ENCODE measurements at regions not wholly inside any gene's neighbourhood (a gene's known extent, or its start where the extent isn't known, plus 50 kb on each side); places are given as distances from the start of the nearest gene placed in this dataset.

GRCh38 chr5:112625246-112625645 lies 112.4 kb upstream of the APC start:
- no peak for TF ChIP-seq CTCF (IDR thresholded peaks at IDR 0.05; ENCODE audit: low read depth, low read length)
- no peak for TF ChIP-seq EZH2phosphoT487 (IDR thresholded peaks at IDR 0.05; ENCODE audit: low read depth)
